ENCODE measurements at regions not wholly inside any gene's neighbourhood (a gene's known extent, or its start where the extent isn't known, plus 50 kb on each side); places are given as distances from the start of the nearest gene placed in this dataset.
"Not testable (repeated sequence)": the region's sequence is repeated elsewhere in the genome, so short reads cannot be mapped to it uniquely, and the experiment has no call there.

DNA sequence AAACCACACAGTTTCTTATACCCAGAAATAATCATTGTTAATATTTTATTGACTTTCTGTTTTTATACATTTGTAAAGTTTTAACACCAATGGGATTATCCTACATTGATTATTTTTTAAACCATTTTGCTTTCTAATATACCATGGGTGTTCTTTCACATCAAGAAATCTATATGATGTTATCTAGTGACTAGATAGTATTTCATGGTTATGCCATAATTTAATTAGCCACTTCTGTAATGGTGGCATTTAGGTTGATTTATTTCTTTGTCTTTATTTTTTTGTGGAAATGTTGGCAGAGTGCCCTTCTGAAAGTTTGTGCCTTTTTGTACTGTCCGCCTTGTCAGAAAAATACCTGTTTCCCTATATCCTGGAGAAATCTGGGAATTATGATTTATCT lies 193.3 kb downstream of the CEP135 start:
- DNase-seq (ENCODE audit: low spot score): no peak

DNA sequence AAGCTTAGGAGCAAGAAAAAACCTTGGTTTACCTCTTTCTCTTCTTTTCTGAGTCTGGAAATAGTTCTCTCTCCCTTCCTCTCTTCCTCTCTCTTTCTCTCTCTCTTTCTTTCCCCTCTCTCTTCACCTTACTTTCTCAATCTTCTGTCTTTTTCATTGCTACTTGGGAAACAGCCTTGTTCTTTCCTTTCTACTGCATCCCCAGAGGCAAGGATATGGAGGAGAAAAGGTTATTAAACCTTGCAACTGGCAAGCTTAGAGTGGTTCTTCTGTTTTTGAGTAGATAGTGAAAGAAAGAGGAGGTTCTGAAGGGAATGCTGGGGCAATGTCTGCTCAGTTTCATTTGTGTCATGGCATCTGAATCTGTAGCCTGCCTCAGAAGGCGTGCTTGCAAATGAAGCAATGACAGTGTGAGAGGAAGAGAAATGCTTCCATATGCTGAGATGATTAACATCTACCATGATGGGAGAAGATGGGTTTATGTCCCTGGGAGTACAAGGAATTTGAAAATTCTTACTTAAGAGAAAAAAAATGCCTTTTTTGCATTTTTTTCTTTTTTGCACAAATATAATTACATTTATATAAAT lies 190.6 kb downstream of the CEP135 start:
- no peak for DNase-seq (ENCODE audit: low spot score)

DNA sequence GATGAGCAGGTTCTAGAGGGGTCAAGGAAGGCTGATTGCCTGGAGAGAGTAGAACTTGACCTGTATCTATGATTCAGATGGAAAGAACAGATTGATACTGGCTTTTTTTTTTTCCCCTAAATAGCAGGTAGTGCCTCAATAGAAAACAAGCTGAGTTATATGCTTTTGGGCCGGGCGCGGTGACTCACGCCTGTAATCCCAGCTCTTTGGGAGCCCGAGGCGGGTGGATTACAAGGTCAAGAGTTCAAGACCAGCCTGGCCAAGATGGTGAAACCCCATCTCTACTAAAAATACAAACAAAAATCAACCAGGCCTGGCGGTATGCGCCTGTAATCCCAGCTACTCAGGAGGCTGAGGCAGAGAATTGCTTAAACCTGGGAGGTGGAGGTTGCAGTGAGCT lies 186.1 kb downstream of the CEP135 start:
- DNase-seq (ENCODE audit: low spot score): not testable (repeated sequence)

DNA sequence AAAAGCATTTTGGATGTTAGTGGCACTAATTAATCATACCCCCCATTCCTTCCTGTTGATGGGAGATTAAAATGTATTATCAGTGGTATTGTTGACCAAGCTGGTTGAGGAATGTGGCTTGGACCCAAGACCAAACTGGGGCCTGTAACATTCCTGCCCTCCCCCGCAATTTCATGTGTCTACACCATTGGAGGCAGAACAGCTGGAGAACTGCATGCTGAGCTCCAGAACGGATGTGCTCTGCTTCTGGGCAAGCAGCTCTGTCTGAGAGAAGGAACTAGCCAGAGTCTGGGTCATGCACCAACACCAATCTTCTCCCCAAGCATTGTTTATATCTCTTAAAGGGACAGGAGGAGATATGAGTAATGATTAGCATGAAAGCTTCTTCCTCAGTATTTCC lies 185.5 kb downstream of the CEP135 start:
- DNase-seq (ENCODE audit: low spot score): no peak

DNA sequence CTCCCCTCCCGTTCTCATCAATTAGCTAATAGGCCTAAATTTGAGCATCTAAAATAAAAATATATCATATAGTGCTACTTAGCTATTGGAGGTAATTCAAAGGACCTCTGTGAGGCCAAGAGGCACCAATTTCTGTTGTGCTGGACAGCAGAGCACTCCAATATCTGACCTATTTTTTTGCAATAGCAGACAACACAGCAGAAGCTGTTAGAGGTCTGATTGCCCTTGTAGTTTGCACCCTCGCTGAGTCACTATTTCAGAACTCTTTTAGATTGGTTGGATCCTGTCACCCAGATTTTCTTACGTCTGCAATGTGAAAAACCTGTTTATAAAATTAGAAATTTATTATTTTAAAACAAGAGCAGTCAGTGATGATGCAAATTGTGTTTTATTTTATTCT lies 184.1 kb downstream of the CEP135 start:
- DNase-seq (ENCODE audit: low spot score): no peak

DNA sequence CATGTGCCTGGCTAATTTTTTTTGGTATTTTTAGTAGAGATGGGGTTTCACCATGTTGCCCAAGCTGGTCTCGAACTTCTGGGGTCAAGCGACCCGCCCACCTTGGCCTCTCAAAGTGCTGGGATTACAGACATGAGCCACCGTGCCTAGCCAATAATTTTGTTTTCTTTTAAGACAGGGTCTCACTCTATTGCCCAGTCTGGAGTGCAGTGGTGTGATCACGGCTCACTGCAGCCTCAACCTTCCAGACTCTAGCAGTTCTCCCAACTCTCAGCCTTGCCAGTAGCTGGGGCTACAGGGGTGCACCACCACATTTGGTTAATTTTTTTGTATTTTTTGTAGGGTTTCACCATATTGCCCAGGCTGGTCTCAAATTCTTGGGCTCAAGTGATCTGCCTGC lies 183.4 kb downstream of the CEP135 start:
- DNase-seq (ENCODE audit: low spot score): not testable (repeated sequence)

DNA sequence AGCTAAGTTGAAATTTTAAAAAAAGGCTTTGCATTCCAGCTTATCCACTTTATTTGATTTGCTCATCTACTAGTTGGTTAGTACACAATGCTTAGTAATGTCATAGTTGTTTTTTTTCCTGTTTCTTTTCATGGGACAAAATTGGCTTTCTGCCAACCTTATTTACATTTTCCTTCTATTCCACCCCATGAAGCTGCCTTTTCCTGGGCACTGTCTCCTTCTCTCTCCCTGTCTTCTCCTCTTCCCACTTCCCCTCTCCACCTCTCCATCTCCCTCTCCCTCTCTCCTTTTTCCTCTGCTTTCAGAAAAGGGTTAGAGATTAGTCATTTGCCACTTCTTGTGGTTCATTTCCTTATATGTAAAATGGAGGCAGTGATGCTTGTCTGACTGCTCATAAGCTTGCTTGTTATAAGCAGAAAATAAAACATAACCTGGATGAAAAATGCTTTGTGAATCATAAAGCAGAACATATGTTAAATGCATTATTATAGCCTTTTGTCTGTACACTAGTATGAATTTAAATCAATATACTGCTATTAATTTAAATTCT lies 181.9 kb downstream of the CEP135 start:
- peak; percentile 41 for DNase-seq (ENCODE audit: low spot score)

DNA sequence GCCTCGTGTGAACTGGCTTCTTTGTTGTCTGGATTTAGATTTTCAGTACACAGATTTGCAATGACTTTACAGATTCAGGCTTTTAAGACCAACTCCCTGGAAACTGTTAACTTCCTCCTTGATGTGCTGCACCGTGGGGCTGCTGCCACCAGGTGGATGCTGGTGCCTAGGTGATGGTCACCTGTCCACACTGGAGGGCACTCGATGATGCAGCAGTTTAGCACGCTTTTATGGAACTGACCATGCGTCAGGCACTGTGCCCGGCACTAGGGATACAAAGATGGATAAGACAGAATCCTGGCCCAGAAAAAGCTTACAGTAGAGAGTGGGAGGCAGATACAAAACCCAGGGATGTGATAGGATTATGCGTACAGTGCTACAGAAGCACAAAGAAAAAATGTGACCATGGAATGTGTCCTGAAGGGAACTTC lies 180.7 kb downstream of the CEP135 start:
- no peak for DNase-seq (ENCODE audit: low spot score)

DNA sequence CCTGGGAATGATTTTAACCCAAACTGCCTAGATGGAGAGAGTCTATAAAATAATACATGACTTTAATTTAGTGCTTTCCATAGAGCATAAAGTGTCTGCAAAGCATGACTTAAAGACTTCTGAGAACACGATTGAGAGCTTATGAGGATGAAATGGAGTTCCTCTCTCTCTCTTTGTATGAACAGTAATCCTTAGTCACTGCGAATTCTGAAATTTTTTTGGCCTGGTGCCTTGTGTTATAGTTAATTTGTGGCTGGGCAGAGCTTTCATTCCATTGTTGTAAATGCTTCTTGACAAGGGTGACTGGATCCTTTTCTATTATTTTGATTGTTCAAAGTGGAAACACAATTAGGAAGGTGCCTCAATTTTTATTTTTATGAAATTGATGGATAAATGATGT lies 179.5 kb downstream of the CEP135 start:
- DNase-seq (ENCODE audit: low spot score): peak; percentile 71

DNA sequence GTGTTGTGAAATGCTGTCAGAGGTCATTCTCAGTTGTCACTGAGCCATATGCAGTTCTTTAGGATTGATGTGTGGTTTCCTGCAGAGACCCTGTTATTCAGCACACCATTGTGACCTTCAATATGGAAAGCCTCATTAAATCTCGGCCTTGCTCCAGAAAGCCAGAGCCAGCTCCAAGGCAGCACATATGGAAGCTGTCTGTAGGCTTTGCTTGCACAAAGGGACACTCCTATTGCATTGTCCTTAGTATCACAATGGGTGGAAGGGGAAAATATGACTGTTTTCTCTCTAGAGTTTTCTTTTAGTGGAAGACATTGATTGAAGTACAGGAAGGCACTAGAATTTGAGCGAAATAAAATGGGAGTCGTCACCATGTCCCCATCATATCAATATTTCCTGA lies 179.0 kb downstream of the CEP135 start:
- DNase-seq (ENCODE audit: low spot score): no peak

DNA sequence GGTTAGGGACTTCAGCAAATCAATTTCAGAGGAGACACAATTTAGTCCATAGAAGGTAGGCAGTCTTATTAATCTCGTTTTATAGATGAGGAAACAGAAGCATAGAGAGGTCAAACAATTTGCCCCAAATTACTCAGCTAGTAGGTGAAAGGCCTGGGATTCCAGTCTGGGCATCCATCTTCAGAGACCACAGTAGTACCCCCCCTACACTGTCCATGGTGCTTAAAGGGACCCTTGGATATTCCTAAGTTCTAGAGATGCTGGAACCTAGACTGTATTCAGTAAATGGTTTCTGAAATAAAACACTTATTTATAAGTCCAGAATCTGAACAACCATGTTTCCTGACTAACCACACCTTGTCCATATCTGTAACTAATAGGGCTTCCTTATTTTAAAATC lies 174.8 kb downstream of the CEP135 start:
- no peak for DNase-seq (ENCODE audit: low spot score)

DNA sequence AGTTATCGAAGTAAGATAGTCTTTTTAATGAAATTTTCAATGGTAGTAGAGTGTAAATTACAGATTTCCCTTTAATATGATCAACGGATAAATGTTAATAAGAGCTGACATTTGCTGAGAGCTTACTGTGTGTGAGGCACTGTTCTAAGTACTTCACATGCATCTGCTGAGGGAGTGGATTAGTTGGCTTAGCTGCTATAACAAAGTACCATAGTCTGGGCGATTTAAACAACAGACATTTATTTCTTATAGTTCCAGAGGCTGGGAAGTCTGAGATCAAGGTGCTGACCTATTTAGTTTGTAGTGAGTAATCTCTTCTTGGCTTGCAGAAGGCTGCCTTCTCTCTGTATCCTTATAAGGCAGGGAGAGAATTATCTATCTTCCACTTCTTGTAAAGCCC lies 174.3 kb downstream of the CEP135 start:
- DNase-seq (ENCODE audit: low spot score): no peak

DNA sequence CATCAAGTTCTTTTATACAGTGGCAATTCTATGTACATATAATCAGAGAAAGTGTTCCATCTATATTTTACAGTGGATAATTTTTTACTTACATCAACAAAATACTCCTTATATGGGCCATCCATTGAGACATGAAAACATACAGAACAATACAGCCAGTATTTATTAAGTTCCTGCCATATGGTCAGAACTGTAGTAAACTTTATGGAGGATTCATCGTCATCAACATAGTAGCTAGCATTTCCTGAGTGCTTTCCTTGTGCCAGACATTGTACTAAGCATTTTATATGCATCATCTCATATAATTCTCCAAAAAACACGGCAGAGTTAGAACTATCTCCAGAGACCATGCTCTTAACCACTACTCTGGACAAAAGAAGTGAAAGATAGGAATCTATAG lies 170.1 kb downstream of the CEP135 start:
- DNase-seq (ENCODE audit: low spot score): no peak

DNA sequence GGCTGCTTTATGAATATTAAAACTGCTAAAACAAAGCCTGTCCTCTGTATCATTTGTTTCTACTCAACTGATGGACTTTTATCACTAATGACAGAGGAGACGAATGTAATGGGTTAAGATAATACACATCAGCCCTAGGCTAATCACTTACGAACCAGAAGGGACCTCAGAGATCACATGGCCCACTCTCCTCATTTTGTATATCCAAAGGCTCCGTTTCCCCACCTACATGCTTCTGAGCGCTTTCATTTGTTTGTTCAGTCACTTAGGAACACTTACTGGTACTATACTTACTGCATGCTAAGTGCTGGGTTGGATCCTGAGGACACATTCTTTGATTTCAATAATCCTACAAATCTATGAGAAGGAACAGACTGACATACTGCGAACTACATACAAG lies 169.3 kb downstream of the CEP135 start:
- no peak for DNase-seq (ENCODE audit: low spot score)

DNA sequence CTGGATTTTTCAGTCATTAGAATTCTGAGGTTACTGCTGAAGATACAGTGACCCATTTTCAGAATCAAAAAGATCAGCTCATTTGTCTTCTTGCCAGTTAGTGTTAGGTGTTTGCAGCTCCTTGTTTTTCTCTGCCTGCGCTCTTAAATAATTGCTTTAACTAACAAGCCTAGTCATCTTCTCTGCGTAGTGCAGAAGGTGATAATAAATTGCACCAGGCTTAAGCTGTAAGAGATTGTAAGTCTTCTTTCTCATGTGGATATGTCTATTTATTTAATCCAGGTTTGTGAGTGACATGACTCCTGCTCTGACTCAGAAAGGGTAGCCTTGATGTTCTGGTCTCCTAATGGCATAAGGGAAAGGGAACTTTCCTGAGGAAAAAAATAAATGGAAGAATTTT lies 167.2 kb downstream of the CEP135 start:
- DNase-seq (ENCODE audit: low spot score): no peak

DNA sequence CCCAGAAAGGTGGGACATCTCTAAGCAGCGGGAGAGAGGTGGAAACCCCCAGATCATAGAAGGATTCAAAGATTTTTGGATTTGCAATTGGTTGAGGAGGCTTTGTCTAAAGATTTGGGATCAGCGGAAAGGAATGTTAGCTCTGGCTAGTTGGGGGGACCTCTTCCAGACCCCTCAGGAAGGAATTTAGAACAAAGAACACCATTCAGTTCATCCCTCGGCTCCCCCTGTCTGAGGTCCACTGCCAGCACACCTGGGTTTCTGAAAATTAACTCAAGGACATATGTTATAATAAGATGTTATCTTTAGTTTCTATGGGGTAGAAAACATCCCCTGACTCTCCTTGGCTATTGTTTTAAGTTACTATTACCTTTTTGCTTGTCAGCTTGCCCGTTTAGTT lies 163.6 kb downstream of the CEP135 start:
- DNase-seq (ENCODE audit: low spot score): no peak

DNA sequence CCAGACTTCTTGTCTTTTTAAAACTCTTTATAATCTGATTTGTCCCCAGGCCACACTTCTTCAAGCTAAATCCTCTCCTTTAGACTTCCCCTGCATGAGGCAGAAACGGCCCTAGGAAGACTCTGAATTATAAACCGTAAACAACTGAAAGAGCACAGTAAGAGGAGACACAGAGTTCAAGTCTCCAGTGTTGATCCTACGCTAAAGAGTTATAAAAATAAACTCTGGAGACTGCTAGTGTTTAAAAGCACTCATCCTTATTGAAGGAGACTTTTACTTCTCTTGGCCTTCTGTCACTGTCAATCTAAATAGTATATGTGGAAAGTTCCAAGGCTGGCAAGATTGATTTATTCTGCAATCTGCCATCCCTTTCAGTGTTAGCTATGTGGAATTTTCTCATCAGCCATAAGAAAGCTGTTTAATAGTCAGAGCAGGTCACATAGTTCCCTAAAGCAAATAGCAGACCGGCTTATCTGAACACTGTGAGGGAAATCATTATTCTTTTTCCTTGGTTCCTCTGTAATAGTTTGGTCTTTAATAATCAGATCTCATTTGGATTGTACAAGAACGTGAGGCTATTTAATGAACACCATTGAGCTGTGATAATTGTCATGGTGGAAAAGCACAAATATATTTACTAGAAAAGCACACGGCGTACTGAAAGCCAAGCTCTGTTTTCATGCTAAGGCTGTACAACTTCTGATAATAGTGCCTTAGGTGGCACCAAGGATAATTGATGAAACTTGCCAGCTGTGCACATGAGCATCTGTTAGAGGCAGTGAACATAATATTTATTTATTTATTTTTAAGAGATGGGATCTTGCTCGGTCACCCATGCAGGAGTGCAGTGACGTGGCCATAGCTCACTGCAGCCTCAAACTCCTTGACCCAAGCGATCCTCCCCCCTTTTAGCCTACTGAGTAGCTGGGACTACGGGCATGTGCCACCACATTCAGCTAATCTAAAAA lies 157.7 kb downstream of the CEP135 start:
- no peak for DNase-seq (ENCODE audit: low spot score)

DNA sequence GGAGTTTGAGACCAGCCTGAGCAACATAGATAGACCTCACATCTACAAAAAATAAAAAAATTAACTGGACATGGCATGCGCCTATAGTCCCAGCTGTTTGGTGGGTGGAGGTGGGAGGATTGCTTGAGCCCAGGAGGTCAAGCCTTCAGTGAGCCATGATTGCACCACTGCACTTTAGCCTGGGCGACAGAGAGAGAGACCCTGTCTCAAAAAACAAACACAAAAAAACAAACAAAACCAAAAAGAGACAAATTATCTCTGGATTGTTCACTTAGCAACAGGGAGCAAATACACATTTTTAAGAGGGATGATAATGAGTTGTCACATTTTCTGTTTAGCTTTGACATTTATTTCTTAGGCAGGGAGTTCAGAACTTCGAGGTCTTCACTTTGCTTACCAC lies 155.4 kb downstream of the CEP135 start:
- no peak for DNase-seq (ENCODE audit: low spot score)

DNA sequence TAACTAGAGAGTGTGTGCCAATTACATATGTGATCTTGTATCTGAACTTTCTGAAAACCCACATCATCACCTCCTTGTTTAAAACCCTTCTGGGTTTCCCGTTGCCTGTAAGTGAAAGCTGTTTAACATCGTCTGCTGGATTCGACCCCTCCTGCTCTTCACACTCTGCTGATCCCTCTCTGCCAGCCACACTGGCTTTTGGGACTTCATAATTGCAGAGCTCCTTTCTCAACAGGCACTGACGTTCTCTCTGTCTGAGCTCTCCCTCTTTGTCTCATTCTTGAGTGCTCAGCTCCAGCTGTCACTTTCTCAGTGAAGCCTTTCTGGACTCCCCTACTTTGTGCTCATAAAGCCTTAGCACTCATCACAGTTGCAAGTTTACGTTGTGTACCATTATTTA lies 153.9 kb downstream of the CEP135 start:
- DNase-seq (ENCODE audit: low spot score): no peak

DNA sequence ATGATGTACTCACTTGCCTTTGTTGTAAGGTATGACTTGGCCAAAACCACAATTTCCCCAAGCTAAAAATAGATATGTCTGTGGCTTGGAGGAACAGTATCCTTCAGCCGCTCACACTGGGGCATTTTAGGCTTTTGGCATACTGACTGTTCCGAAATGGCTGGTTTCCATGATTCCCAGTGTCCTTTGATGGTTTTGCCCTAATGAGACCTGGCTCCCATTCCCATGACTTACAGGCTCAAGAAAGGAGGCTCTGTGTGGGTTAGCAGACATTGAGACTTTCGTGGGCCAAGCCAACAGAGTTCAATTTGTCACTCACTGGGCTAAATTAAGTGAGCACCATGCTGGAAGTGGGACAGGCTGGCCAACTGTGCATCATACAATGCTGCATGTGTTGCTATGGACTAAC lies 150.6 kb downstream of the CEP135 start:
- DNase-seq (ENCODE audit: low spot score): no peak

DNA sequence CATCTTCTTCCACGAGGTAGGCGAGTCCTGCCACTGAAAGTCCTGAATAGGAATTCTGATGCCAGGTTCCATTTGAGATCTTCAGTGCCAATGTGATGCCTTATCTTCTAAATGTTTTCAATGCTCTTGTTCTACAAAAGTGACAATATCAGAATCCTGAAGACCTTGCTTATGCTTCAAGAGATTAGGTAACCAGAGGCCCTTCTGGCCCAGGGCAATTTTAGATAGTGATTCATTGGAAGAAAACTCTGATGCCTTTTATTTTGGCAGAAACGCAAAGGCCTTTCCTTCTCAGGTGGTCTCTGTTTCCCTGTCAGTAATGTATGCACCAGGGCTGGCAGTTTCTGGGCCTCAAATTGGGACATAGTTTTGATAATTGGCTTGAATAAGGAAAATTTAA lies 144.8 kb downstream of the CEP135 start:
- no peak for DNase-seq (ENCODE audit: low spot score)

DNA sequence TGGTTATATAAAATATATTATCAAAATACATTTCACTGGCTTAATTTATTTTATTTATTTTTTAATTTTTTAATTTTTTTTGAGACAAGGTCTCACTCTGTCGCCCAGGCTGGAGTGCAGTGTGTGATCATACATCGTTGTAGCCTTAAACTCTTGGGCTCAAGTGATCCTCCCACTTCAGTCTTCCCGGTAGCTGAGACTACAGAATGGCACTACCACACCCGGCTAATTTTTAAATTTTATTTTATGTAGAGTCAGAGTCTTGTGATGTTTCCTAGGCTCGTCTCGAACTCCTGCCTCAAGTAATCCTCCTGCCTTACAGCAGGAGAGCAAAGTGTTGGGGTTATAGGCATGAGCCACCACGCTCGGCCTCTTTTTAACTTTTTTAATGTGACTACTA lies 143.8 kb downstream of the CEP135 start:
- no peak for DNase-seq (ENCODE audit: low spot score)

DNA sequence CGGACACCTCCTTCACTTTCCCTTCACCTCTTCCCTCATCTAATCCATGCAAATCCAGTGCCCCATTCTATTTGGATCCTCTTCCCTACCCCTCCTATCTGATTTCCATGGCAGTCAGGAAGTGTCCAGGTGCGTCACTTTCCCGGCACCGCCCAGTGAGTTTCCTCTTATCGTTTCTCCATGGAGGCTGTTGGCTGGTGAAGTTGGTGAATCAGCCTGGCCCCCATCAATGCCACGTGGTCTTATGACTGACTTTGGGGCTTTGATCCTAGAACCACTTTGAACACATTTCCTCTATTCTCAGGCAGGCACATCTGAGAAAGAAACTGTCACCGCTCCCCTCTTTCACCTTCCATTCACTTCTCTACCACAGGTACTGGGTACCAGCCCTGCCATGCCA lies 137.8 kb downstream of the CEP135 start:
- DNase-seq (ENCODE audit: low spot score): no peak
